DMS153 treated with DMSO at 0.1 percent for 48 hours (cell line): ENCODE measurements at regions not wholly inside any gene's neighbourhood (a gene's known extent, or its start where the extent isn't known, plus 50 kb on each side); places are given as distances from the start of the nearest gene placed in this dataset.
A peak's percentile ranks its signal among the peaks of the same experiment; 100 is the strongest.

Experiments used
- DNase-seq: peaks from one replicate; lab custom pipeline; 2025; ENCODE audit not compliant: unreplicated experiment; lab: John Stamatoyannopoulos, UW

DNA sequence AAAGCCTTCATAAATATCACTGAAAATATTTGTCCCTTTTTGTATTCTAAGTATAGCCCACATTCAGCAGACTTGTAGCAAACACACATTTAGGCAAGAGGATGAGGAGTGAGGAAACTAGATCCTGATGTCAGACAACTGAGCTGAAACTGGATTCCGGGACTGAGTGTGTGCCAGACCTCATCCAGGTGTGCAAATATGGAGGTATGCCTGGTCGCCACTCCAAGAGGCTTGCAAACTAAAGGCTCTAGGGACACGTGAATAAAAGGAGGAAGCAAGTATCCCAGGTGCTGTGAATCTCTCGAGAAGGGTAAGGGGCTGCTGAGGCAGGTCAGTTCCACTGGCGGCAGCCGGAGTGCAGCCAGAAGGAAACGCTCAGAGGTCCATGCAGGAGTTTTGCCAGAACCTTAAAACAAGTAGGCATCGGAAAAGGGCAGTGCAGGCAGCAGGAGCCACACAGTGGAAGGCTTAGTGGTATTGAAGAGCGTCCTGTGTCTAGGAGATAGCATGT is 77.4 kb upstream of the ALDH1B1 start:
- DNase-seq = peak; percentile 46

DNA sequence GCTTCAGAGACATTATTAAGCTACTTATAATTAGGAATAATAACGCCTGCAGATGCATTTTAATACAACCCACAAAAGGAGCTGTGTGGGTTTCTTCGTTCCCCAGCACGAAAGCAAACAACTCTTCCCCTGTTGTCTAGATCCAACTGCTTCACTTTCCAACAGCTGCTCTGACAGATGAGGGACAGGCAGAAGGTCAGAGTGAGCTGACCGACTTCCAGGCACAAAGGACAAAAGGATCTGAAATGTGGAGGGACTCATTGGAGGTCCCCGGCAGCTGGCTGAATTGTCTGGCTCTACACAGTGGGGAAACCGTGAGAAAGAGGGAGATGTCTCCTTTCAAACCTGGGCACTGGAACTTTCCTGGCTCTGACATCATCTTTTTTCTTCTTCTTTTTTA is 79.1 kb upstream of the ALDH1B1 start:
- DNase-seq = no peak

DNA sequence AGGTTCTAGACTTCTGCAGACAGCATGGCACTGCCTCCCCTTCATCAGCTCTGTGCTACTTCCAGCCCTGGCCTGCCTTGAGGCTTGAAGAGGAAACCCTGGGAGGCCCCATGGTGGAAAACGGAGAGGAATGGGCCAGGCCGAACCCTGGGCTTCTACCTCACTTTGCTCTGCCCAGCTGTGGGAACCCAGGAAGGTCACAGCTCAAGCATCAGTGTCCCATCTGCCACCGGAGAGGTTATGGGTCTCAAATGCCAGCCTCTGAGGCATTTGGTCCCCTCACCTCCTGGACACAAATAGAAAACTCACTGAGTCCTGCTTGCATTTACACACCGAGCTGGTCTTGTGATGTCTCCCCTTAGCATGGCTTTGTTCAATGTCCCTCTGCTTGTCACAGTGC is 80.1 kb upstream of the ALDH1B1 start:
- no peak for DNase-seq

DNA sequence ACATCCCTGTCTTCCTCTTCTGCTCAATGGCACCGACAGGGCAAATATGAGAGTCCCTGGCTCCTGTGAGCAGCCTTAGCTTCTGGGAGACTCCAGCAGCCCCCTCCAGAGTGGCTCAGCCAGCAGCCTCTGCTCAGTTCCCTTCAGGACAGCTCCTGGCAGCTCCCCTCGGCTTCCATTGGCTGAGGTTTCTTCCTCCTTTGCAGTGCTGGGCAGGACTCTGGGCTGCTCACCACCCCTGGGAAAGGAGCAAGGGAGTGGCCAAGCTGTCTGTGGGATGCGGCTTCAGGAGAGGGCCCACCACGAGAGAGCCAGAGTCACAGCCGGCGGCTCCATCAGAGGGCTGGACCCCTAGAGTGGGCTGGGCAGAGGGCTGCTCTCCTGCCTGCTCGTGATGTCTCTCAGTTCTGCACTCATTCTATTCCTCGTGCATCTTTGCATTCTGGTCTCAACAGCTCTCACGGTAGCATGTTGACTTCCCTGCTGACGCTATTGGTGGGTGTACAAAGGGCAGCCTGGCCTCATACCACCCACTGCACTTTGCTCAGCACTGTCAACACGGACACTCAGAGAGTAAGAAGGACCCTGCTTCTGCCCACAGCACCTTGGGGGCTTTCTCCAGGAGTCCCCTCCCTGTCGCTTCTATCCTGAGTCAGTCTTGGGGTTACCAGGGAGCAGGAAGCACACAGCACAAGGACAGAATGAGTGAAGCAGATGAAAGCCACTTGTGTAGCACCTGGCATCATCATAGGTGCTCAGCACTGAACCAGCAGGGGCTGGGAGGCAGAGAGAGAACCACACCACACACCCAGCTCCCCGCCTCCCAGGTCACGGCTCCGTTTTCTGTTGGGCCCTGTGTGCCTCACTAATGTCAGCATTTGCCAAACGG is 80.9 kb upstream of the ALDH1B1 start:
- DNase-seq = peak; percentile 38

DNA sequence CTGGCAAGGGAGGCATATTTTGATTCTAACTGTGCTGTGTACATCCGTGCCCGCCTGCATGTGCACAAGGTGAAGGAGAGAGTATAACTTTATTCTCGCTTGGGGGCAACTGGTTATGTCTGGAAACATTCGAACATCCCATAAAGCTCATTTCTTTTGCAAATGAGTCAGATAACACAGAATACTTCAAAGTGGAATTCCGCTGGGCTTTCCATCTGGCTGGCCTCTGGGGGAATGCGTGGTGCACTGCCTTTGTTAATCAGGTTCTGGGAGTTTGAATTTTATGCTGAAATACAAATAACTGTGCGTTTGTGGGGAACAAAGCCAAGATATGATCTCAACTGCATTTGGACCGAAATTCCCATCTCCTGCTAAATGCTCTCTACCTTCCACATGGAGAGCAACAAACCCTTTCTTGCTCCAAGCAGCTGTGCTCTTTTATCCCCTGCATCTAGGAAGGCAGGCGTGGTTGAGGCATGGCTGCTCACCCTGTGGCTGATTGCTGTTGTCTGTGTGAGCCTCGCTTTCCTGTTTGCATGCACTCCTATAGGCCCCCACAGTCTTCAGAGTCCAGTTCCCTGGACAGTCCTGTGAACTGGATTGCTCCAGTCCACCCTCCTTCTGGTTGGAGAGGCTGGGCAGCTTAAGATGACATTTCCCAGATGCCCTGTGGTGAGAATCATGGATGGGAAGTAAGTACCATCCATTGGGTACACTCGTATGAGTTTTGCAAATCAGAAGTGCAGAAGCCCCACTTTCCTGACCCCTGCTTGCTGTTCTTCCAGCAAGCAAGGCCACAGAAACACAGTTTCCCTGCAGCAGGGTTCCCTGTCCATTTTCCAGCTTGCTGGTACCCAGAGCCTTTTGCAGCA is 82.9 kb upstream of the ALDH1B1 start:
- DNase-seq = no peak

DNA sequence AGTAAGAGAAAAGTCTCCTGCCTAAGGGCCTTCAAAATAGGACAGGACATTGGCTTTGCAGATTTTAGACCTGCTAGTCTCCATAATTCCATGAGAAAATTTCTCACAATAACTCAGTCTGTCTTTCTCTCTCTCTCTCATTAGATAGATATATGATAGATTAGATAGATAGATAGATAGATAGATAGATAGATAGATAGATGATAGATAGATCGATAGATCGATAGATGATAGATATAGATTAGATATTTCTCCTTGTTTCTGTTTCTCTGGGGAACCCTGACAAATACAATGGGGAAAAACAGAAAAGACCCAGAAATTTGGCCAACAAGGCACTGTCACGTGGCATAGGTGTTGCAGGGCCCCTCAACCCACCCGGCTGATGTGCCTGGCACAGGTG is 84.4 kb upstream of the ALDH1B1 start:
- no peak for DNase-seq

DNA sequence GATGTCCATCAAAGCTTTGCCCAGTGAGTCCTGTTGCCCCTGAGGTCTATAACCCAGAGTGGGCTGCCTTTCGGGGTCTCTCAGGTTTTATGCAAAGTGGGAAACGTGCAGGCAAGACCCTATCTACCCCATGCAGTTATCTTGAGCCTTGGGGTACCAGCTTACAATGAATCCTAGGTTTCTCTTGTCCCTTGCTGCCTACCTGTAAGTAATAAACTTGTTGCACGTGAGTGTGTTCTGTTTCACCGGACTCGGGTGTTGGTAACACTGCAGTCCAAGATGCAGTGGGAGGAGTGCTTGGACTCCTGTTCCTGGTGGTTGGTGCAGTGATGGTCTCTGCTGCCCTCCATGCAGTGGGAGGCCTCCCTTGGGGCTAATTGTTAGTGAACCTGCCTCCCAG is 85.6 kb upstream of the ALDH1B1 start:
- no peak for DNase-seq

DNA sequence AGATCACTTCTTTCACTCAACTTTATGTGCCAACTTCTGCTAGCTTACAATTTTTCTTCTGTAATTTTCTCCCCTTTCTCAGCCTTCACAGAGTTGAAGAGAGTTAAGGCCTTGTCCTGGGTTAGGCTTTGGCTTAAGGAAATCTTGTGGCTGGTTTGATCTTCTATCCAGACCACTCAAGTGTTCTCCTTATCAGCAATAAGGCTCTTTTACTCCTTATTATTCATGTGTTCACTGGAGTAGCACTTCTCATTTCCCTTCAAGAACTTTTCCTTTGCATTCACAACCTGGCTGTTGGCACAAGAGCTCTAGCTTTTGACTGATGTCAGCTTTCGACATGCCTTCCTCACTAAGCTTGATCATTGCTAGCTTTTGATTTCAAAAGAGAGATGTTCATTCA is 86.9 kb upstream of the ALDH1B1 start:
- no peak for DNase-seq

DNA sequence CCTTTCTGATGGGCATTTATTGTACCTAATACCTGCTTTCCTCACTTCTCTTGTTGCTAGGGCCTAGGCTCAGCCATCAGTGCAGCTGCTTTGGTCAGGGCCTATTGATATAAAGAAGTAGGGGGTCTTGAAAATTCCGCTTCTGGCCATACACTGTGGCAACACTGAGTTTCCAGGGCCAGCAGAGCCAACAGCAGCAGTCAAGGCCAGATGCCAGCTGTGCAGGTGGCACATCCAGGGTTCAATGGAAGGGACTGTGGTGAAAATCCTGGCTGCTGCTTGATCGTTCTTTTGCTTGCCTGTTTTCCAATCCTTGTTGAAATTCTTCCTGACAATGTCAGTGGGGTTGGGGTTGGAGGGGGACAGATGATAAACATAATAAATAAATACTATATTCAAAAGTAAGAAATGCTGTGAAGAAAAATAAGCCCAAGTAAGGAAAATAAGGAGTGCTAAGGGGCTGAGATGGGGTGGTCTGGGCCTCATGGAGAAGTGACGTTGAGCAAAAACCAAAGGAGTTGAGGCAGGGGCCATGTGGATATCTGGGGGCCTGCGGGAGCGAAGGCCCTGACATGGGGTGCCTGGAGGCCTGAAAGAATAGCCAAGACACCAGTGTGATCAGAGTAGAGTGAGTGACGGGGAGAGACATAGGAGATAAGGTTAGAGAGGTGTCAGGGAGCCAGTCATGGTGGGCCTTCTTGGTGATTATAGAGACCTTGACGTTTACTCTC is 91.0 kb upstream of the ALDH1B1 start:
- DNase-seq = no peak

DNA sequence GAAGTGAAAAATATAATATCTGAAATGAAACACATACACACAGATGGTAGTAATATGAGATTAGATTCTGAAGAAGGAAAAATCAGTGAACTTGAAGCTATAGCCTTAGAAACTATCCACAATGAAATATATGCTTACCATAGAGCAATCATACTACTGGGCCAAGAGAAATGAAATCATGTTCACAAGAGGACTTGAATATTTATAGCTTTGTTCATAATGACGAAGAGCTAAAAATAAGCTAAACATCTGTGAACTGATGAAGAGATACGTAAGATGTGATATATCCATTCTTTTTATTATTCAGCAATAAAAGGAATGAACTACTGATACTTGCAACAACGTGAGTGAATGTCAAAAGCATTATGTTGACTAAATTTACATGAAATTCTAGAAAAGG is 92.6 kb upstream of the ALDH1B1 start:
- DNase-seq = no peak

DNA sequence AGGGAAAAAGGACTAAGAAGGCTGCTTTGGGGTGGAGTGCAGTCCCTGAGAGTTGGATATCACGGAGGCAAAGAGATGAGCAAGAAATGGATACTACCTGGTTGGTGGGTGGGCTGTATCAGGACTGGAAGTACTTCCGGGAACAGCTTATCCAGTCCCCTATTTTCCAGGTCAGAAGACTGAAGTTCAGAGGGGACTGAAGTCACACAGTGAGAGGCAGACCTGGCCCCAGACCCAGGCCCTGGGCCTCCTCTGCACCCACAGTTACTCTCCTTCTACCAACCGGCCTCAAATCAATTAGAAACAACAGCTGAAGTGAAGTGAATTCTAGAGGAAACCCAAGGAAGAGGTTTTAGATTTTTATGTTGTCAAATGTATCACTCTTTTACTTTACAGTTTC is 93.6 kb upstream of the ALDH1B1 start:
- DNase-seq = no peak

DNA sequence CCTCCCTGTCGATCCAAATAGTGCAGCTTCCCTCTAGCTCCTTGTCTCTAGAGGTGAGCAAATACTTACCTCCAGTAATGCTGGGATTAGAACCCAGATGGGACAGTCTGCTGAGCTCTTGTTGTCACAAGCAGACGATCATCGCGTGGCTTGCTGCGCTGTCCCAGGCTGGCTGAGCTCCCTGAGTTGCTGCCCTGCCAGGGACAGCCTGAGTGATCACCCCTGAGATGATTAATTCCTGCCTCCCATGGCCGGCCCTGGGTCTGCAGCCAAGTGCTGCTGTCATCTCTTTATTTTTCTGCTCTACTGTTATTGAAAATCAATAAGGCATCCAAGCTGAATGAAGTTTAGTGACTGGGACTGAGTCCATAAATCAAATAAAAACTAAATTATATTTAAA is 94.0 kb upstream of the ALDH1B1 start:
- no peak for DNase-seq

DNA sequence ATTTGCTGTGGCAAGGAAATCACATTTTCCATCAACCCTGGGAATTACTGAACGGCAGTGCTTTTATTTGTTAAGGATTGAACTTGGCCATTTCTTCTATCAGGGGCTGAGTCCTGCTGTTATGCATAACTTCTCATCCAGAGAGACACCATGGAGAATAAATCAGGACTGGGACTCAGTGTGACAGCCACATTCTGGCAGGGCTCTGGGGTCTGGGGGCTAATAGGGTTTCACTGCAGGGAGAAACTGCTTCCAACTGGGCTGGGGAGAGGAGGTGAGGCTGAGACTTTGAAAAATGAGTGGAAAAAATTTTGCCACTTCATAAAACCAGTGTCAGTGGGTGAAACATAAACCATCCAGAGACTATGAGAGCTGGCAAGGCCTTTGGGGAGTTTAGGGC is 95.7 kb upstream of the ALDH1B1 start:
- no peak for DNase-seq

DNA sequence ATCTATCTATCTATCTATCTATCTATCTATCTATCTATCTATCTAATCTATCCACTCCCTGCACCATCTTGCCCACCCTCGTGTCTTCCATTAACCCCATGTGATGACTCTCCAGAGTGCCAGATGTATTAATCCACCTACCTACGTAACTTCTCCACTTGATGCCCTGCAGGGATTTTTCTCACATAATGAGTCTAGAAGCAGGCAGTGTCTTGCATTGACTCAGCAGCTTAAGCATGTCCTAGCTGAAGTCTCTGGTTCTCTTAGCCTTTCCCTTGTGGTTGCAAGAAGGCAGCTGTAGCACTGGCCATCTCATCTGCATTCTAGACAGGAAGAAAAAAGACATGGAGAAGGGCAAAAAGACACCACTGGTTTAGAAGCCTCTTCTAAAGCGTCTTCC is 96.7 kb upstream of the ALDH1B1 start:
- no peak for DNase-seq

DNA sequence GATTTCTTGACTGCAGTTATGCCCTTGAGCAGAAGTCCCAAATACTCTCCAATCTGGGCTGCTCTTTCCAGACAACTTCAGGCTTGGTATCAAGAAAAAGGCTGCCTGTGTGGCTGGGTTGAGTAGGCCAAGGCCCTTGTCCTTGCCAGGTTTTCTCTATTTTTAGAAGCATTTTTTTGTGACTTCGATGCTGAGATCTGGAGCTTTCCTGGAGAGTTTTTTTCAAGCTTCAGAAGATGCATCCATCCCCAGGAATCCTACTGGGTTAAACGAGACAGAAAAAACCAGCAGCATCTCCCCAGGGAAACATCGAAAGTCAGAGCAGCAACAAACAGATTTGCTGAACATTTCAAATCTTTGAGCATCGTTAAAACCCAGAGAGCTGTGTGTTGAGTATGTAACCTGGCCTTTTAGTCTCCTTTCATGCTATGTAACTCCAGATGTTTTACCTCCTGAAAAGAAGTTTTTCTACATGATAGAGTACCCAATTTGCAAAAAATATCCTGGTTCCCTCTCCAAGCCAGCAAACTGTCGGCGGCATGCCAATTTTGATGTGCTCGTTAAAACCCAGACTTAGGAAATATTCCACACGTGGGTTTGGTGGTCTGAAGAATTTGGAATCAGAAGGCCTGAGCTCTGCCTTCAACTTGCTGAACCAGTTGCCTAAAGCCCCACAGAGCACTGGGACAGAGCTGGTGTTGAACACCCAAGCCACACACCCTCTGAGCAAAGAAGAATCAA is 98.1 kb upstream of the ALDH1B1 start:
- no peak for DNase-seq

DNA sequence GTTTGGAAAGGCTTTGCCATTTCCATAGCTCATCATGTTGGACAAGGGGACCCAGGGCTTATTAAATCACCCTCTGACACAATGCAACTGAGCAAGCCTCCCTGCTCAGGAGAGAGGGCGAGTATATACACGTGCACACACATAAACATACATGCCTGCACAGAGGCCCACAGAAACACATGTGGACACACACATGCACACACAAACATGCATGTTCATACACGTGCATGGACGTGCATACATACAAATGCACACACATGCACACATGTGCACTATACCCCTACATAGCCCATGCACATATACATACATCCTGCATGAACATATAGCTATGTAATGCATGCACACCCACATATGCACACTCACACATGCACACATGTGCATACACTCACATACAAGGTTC is 99.5 kb upstream of the ALDH1B1 start:
- no peak for DNase-seq

DNA sequence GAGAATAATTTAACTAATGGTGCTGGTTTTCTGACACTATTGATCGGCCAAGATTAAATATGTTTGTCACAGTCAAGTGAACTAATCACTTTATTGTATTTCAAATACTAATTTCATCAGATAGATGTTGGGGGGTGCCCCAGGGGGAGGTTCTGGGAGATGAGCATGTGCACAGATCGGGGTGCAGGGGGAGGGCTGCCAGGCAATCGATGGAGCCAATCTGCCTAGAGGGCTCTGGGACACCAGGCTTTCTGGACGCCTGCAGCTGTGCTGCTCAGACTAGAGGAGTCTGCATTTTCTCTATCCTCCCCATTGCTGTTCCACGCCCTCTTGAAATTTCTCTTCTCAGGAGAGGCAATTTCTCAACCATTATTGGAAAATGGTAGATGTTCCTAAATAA is 100.0 kb upstream of the ALDH1B1 start:
- no peak for DNase-seq

DNA sequence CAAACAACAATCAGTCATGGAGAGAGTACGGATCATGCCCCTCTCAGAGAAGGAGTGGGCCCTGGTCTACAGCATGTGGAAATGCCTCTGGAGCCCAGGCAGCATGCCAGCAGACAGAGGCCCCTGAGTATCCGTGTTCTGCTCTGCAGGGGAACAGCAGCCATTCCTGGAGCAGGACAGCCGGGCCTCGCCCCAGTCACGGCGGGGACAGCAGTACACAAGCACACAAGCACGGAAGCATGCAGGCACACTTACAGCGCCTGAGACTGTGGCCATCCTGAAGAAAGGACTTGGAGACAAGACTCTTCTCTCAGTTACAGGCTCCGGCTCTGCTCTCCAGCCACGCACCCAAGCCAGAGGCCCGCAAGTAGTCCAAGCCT is 102.6 kb upstream of the ALDH1B1 start:
- no peak for DNase-seq

DNA sequence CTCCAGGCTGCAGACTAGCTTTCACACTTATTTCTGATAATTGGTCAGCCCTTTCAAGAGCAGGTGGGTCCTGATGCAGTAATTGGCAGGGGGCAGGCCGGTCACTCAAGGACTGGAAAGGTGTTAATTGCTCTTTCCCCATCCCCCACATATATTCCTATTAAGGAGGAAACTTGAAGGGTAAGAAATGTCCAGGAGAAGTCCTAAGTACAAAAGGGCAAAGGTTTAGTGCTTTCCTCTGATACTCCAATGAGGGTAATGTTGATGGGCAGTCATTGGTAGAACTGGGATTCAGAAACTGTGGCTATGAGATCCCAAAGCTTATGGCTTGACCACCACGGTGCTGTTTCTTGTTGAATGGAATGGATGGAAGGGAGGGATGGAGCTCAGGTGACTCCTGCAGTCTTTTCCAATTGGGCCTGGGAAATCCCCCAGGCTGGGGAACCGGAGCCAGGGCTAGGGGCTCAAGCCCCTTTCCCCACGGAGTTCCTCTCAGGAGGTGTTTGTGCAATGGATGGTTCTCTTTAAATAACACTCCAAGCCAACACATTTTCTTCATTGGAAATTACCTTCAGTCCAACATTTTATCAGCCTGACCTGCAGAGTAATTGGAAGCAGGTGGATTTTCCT is 103.2 kb upstream of the ALDH1B1 start:
- no peak for DNase-seq

DNA sequence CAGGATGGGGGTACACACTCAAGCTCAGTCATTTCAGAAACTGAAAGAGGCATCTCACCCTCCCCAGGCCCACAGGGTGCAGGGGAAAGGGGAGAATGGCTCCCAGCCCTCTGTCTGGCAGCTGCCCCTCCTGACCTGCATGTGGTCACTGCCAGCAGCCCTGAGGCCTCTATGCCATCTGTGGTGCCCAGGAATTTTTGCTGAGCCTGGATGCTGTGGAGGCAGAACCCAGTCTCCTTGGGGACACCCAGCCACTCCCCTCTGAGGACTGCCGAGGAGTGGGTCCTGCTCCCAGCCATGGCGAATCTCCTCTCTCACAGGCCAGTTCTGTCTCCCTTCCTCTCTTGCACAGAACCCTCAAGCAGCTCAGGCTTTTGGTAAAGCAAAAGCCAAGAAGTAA is 104.0 kb upstream of the ALDH1B1 start:
- DNase-seq = no peak
